Chondrocyte (in vitro differentiated cells): ENCODE measurements at regions not wholly inside any gene's neighbourhood (a gene's known extent, or its start where the extent isn't known, plus 50 kb on each side); places are given as distances from the start of the nearest gene placed in this dataset.

Experiments used
- DNase-seq: peaks from one replicate; pipeline ENCODE4 v3.0.0; 2021; ENCODE audit warnings: mixed read lengths, low spot score
- H3K27ac Mint-ChIP-seq: one replicate; pipeline ENCODE4 v1.8.0; 2021; ENCODE audit warnings: mild to moderate bottlenecking, moderate library complexity, mixed read lengths; ENCODE audit not compliant: unreplicated experiment
- H3K27me3 Mint-ChIP-seq: 2 replicates; pipeline ENCODE4 v1.8.0; 2021; ENCODE audit warnings: low read depth, mixed read lengths
- H3K36me3 Mint-ChIP-seq: 2 replicates; pipeline ENCODE4 v1.8.0; 2021; ENCODE audit warnings: low read depth, mixed read lengths
- H3K4me1 Mint-ChIP-seq: 2 replicates; pipeline ENCODE4 v1.8.0; 2021; ENCODE audit warnings: low read depth, mild to moderate bottlenecking, mixed read lengths
- H3K4me3 Mint-ChIP-seq: one replicate; pipeline ENCODE4 v1.8.0; 2021; ENCODE audit warnings: mild to moderate bottlenecking, moderate library complexity, mixed read lengths; ENCODE audit not compliant: unreplicated experiment
- H3K9me3 Mint-ChIP-seq: 2 replicates; pipeline ENCODE4 v1.8.0; 2021; ENCODE audit warnings: low read depth, mixed read lengths
- CTCF ChIP-seq: fragments of 200-600 bp; sonication (generic); IDR thresholded peaks from 2 replicates; pipeline ENCODE4 v1.5.0; 2021; ENCODE audit warnings: antibody characterized with exemption, mild to moderate bottlenecking, moderate library complexity

DNA sequence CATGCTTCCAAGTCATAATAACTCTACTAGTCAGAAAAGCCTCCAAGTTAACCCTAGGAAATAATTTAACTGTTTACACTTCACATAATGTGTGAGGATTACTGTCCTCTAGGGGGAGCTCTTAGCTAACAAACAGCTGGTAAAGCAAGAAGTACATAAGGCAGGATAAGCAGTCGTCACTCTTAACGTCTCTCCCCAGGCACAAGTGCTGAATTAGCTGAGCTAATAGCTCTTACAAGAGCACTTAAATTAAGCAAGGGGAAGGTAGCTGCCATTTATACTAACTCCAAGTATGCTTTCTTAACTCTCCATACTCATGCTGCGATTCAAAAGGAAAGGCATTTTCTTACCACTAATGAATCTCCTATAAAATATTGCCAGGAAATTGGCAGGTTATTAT is 79.3 kb upstream of the TSPAN11 start:
- peak; percentile 98 for TF ChIP-seq CTCF
- Mint-ChIP-seq H3K9me3 (no peaks in the 10 kb centered on the region), H3K4me1 (peaks cover 8% of the 10 kb centered on the region), H3K4me3 (no peak overlapping the region), H3K27ac (no peak overlapping the region), H3K27me3 (peaks cover 15% of the 10 kb centered on the region), H3K36me3 (no peaks in the 10 kb centered on the region)
- DNase-seq, result no peak

GRCh38 chr12:30846776-30847175 is 79.8 kb upstream of the TSPAN11 start:
- Mint-ChIP-seq H3K9me3 (no peaks in the 10 kb centered on the region), H3K4me1 (peaks cover 6% of the 10 kb centered on the region), H3K27ac (no peak overlapping the region), H3K4me3 (no peak overlapping the region), H3K36me3 (no peaks in the 10 kb centered on the region), H3K27me3 (peaks cover 15% of the 10 kb centered on the region)
- no peak for TF ChIP-seq CTCF
- DNase-seq, result no peak

DNA sequence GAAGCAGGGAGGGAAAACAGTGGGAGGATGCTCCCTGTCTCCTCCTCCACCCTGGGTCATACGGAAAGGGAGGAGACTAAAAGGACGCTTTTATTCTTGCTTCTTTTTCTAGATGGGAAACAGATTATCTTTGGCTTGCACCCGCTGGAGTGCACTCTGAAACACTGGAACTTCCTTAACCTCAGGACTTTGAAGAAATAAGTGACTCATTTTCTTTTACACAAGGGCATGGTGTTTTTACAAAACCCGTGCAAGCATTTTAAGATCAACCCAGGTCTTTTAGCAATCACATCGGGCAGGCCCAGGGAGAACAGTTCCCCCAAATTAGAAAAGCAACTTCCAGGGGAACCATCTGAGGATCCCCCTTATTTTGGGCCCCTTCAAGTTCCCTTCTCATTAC is 80.9 kb upstream of the TSPAN11 start:
- no peaks in the 10 kb centered on the region for H3K4me1 Mint-ChIP-seq
- H3K27me3 Mint-ChIP-seq, result peaks cover 15% of the 10 kb centered on the region
- no peak overlapping the region for H3K4me3 Mint-ChIP-seq
- H3K36me3 Mint-ChIP-seq, result no peaks in the 10 kb centered on the region
- no peak for DNase-seq
- H3K9me3 Mint-ChIP-seq, result no peaks in the 10 kb centered on the region
- no peak overlapping the region for H3K27ac Mint-ChIP-seq
- TF ChIP-seq CTCF, result no peak

DNA sequence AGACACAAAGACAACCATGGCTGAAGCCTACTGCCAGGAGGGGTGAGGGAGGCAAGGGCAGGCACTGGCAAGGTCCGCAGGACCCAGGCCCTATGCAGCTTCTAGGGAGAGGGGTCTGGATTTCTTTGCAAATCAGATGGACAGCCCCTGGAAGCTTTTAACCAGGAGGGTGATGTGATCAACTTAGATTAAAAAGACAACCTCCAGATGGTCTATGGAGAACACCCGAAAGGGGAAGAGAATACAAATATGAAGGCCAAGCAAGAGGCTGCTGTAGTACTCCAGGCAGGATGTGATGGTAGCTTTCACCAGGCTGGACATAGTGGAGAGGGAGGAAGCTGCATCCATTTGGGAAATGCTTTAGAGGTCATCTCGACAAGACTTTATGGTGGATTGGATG is 83.3 kb upstream of the TSPAN11 start:
- no peak overlapping the region for H3K27ac Mint-ChIP-seq
- no peaks in the 10 kb centered on the region for H3K9me3 Mint-ChIP-seq
- no peak for TF ChIP-seq CTCF
- H3K36me3 Mint-ChIP-seq, result no peaks in the 10 kb centered on the region
- peaks cover 20% of the 10 kb centered on the region for H3K27me3 Mint-ChIP-seq
- no peaks in the 10 kb centered on the region for H3K4me1 Mint-ChIP-seq
- no peak overlapping the region for H3K4me3 Mint-ChIP-seq
- no peak for DNase-seq

- Mint-ChIP-seq H3K27me3 (peaks cover 40% of the 10 kb centered on the region), H3K4me1 (no peaks in the 10 kb centered on the region), H3K9me3 (no peaks in the 10 kb centered on the region), H3K27ac (no peak overlapping the region), H3K36me3 (no peaks in the 10 kb centered on the region), H3K4me3 (no peak overlapping the region)
- TF ChIP-seq CTCF, result no peak
- no peak for DNase-seq
These were observed 85.8 kb upstream of the TSPAN11 start for GRCh38 chr12:30840715-30841114.
